ENCODE measurements at regions not wholly inside any gene's neighbourhood (a gene's known extent, or its start where the extent isn't known, plus 50 kb on each side); places are given as distances from the start of the nearest gene placed in this dataset.

DNA sequence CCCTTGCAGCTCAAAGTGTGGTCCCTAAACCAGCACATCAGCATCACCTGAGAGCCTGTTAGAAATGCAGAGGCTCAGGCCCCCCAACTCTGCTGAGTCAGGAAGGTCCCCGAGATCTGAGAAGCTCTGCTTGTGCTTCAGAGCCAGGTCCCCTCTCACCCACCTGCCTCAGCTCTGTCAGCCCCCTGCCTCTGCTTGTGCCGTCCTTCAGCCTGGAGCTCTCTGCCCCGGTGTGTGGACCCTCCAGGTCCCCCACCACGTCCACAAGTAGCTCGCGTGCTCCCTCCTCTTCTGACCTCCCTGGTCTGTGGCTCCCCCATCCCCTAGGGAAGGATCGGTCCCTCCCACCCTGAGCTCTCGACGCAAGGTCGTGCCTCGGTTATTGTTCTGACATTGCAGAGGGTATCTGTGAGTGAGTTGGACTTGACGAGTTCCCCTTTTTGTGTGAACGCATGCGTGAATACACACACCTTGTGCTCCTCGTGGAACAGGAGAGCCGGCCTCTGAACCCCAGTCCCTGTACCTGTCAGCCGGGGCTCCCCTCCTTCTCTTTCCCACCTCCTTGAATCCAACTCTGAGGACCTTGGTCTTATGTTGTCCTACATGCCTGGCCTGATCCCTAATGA, 75.5 kb upstream of the TAF1B start:
- no peaks in the 10 kb centered on the region for H3K9me3 Mint-ChIP-seq
- peaks cover 37% of the 10 kb centered on the region for H3K4me1 Mint-ChIP-seq (ENCODE audit: low read depth)
- no peak overlapping the region for H3K27ac Mint-ChIP-seq
- no peaks in the 10 kb centered on the region for H3K36me3 Mint-ChIP-seq (ENCODE audit: low read depth)
- no peak overlapping the region for H3K4me3 Mint-ChIP-seq
- peaks cover 5% of the 10 kb centered on the region for H3K27me3 Mint-ChIP-seq

DNA sequence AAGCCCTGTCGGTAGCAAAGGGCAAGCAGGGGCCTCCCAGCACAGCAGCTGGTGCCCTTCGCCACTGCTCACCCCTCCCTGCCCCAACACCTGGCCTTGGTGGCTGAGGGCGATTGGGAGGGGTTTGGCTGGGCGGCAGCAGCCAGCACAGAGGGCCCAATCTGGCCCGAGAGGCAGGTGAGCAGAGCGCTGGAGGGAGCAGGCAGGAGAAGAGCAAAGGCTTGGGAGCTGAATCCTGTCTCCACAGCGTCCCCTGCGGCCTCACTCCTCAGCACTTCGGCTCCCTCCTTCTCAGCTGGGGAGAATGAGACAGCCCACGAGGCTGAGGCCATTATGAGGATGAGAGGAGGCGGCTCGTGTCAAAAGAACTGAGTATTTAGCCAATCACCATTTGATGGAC, 74.9 kb upstream of the TAF1B start:
- H3K36me3 Mint-ChIP-seq (ENCODE audit: low read depth): no peaks in the 10 kb centered on the region
- peaks cover 35% of the 10 kb centered on the region for H3K4me1 Mint-ChIP-seq (ENCODE audit: low read depth)
- no peak overlapping the region for H3K4me3 Mint-ChIP-seq
- no peak overlapping the region for H3K27ac Mint-ChIP-seq
- peaks cover 5% of the 10 kb centered on the region for H3K27me3 Mint-ChIP-seq
- H3K9me3 Mint-ChIP-seq: no peaks in the 10 kb centered on the region

DNA sequence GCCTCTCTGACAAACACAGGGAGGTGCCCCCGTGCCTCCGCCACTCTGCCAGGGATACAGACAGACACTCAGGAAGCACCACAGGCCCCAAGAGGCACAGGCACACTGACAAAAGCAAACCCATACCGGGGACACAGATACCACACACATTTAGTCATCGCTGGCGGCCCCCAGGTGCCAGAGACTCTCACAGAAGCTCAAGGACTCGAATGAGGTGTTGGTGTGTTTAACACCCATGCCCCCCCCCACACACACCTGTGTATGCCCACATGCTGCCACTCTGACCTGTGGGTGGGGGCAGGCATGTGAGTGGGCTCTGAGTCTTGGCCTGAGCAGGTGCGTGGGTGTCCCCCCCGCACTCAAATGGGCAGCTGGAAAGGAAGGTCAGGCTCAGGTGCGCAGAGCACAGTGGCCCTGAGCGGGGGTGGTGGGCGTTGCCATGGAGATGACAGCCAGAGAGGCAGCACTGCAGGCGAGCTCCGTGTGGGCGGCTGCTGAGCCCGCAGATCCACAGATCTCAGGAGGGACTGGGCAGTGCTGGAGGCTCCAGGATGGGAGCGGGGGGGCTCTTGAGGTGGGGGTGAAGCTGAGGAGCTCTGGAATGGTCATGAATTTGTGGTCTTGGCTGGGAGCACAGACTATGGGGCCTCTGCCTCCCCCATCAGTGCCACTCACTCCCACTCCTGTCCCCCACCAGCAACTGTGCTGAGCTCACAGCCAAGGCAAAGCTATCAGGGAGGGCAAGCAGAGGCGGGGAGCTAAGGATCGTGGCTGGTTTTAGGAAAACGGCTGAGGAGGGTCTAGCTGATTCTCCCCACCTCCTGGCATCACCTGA, 73.9 kb upstream of the TAF1B start:
- H3K9me3 Mint-ChIP-seq: no peaks in the 10 kb centered on the region
- no peaks in the 10 kb centered on the region for H3K36me3 Mint-ChIP-seq (ENCODE audit: low read depth)
- no peak overlapping the region for H3K4me3 Mint-ChIP-seq
- H3K27ac Mint-ChIP-seq: no peak overlapping the region
- H3K27me3 Mint-ChIP-seq: peaks cover 5% of the 10 kb centered on the region
- H3K4me1 Mint-ChIP-seq (ENCODE audit: low read depth): peaks cover 25% of the 10 kb centered on the region

DNA sequence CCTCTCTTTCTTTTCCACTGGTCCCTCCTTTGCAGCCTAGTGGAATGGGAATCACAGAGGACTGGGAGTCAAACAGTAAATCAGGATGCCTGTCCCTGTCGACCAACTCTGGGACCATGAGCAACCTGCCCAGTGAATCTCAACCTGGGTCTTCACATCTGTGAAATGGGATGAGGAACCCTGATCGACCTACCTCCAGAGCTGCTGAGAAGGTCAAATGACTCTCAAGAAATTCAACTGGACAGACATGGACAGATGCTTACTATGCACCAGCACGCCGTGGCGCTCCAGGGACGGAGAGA, 73.3 kb upstream of the TAF1B start:
- H3K27ac Mint-ChIP-seq: no peak overlapping the region
- H3K36me3 Mint-ChIP-seq (ENCODE audit: low read depth): no peaks in the 10 kb centered on the region
- H3K27me3 Mint-ChIP-seq: peaks cover 5% of the 10 kb centered on the region
- H3K4me3 Mint-ChIP-seq: no peak overlapping the region
- peaks cover 21% of the 10 kb centered on the region for H3K4me1 Mint-ChIP-seq (ENCODE audit: low read depth)
- no peaks in the 10 kb centered on the region for H3K9me3 Mint-ChIP-seq

DNA sequence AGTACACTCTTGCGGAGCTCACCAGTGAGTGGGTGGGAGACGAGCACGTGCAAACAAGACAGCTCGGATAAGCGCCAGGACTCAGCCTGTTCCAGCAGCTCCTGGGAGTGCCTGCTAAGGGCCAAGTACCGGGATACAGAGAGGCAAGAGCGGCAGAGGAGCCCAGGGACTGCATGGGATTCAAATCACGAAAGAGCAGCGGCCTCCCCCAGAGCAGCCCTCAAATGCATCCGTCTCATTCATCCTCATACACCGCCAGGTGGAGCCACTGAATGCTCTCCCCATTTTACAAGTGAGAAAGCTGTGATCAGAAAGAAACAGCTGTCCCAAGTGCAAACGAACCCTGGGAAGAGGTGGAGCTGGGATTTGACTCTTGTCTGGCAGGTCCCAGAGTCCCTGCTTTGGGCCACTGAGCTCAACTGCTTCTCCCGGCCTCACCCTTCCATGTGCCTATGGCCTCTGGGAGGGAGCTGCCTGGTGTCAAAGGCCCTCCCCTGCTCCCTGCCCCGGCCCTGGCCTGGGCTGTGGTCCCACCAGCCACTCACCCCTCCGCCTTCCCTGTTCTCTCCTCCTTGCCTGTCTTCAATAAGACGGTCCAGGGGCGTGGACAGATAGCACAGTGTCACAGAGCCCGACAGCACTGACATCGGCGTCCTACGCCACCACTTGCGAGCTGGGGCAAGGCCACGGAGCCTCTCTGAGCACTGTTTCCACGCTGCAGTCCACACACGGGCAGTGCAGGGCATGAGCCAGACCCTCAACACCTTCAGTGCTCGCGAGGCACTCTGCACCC, 72.8 kb upstream of the TAF1B start:
- no peak overlapping the region for H3K4me3 Mint-ChIP-seq
- H3K27ac Mint-ChIP-seq: no peak overlapping the region
- H3K36me3 Mint-ChIP-seq (ENCODE audit: low read depth): no peaks in the 10 kb centered on the region
- H3K9me3 Mint-ChIP-seq: no peaks in the 10 kb centered on the region
- peaks cover 5% of the 10 kb centered on the region for H3K27me3 Mint-ChIP-seq
- H3K4me1 Mint-ChIP-seq (ENCODE audit: low read depth): peaks cover 21% of the 10 kb centered on the region

DNA sequence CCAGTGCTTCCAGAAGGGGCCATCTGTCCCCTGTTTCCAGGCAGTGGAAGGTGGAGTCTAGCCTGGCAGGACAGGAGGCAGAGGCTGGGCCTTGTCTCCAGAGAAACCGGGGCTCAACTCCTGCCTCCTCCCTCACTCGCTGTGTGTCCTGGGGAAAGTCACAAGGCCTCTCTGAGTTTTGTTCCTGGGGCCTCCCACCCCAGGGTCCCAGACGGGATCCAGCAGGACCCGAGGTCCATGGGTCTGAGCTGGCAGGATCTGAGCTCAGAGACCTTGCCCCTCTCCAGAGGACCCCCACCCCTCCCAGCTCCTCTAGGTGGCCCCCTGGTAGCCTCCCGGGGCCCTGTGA, 72.2 kb upstream of the TAF1B start:
- Mint-ChIP-seq H3K4me1 (ENCODE audit: low read depth) (peaks cover 21% of the 10 kb centered on the region), H3K27ac (no peak overlapping the region), H3K4me3 (no peak overlapping the region), H3K36me3 (ENCODE audit: low read depth) (no peaks in the 10 kb centered on the region), H3K27me3 (peaks cover 5% of the 10 kb centered on the region), H3K9me3 (no peaks in the 10 kb centered on the region)

DNA sequence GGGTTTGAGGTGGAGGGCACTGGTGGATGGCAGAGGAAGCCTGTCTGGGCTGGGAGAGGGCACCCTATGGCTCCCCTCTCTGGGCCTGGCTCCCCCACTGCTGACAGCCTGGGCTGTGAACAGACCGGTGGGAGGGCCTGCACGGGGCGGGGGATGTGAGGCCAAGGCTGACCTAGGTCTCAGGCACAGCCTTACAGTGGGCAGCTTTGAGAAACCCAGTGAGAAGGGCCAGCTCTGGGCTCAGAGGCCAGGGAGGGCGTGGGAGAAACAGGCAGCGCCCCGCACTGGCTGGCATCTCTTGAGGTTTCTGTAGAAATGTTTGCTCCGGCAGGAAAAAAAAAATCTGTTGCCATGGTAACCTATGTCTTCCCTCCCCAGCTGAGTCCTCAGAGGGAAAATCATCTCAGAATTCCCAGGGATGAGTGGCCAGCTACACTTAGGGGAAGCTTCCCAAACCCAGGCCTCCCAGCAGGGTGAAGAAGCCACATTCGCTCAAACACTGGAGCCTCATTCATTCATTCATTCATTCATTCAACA, 71.7 kb upstream of the TAF1B start:
- Mint-ChIP-seq H3K27me3 (peaks cover 5% of the 10 kb centered on the region), H3K36me3 (ENCODE audit: low read depth) (no peaks in the 10 kb centered on the region), H3K4me1 (ENCODE audit: low read depth) (peaks cover 21% of the 10 kb centered on the region), H3K27ac (no peak overlapping the region), H3K9me3 (no peaks in the 10 kb centered on the region), H3K4me3 (no peak overlapping the region)

DNA sequence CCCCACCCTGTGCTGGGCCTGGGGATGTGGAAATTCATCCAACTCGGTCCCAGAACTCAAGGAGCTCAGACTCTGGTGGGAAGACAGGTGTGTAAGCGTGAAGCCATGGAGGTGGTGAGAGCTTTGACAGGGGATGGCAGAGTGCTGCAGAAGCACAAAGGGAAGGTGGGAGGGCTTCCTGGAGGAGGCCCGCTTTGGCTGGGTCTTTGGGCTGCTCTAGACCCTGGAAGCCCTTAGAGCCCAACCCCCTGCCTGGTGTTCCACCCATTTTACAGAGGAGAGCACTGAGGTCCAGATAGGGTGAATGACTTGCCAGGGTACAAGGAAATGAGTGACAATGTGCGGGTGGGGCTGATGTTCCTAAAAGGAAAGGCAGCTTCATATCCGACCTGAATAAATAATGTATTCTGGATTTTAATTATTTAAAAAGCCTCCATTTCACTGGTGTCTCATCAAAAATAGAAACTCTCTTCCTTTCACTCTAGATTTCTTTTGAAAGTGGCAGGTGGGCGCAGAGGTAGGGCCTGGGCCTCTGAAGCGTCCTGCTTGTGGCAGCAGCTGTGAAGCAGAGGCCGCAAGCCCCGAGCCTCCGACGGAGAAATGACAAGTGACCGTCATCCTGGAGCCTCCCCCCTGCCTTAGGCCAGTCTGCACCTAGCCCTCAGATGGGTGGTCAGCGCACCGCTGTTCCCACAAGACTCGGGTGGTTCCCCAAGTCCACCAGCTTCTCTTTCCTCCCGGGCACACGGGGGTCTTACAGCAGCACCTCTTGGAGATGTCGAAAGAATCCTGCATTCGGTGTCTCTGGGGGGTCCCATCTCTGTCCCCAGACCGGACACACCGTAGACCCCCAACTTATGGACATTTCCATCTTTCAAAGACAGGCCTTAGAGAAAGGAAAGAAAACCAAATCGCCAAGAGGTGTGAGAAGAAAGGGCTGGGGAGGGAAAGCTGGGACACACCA, 71.0 kb upstream of the TAF1B start:
- no peak overlapping the region for H3K27ac Mint-ChIP-seq
- H3K27me3 Mint-ChIP-seq: peaks cover 5% of the 10 kb centered on the region
- no peaks in the 10 kb centered on the region for H3K36me3 Mint-ChIP-seq (ENCODE audit: low read depth)
- peaks cover 21% of the 10 kb centered on the region for H3K4me1 Mint-ChIP-seq (ENCODE audit: low read depth)
- H3K4me3 Mint-ChIP-seq: no peak overlapping the region
- H3K9me3 Mint-ChIP-seq: no peaks in the 10 kb centered on the region

DNA sequence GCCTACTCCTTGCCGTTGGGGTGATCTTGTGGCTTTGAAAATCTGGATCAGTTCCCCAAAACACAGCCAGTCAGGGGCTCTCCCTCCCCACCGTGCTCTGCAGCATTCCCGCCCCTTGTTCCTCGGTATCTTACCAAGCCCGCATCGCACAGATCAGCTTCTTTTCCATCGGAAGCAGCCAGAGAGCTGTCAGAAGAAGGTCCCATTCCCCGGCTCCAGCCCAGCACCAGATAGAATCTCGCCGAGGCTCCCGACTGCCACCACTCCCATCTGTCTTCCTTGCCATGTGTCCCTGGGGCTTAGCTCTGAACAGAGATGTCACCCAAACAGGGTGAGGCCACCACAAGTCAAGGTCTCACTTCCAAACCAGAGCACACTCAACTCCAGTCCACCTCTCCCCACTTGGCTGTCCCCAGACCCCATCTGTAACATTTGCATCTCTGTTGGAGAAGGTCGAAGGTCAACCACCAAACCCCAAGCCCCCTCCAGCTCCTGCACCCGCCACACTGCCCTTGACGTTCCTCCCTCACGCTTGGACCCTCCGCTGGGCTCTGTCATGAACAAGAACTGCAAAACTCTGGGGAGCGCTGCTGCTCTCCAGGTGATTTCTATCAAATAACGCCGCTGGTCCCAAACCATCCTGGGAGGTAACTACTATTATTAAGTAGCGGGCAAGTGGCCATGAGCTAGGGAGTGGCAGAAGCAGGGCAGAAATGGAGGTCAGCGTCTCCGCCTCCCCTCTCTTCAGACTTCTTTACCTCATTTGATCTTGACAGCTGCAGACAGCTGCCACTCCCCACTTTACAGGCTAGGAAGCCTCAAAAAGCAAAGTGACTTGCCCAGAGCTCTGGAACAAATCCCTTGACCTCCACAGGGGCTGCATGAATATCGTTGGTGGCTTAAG, 70.0 kb upstream of the TAF1B start:
- Mint-ChIP-seq H3K36me3 (ENCODE audit: low read depth) (no peaks in the 10 kb centered on the region), H3K4me3 (no peak overlapping the region), H3K27ac (no peak overlapping the region), H3K27me3 (no peaks in the 10 kb centered on the region), H3K4me1 (ENCODE audit: low read depth) (peaks cover 20% of the 10 kb centered on the region), H3K9me3 (no peaks in the 10 kb centered on the region)

DNA sequence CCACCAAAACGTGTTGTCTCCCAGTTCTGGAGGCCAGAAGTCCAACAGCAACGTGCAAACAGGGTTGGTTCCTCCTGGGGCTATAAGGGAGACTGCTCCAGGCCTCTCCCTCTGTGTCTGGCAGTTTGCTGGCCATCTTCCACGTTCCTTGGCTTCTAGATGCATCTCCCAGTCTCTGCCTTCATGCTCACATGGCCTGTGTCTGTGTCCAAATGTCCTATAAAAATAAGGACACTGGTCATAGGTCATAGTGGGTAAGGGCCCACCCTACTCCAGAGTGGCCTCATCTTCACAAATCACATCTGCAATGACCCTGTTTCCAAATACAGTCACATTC, 69.4 kb upstream of the TAF1B start:
- H3K4me1 Mint-ChIP-seq (ENCODE audit: low read depth): peaks cover 23% of the 10 kb centered on the region
- no peak overlapping the region for H3K4me3 Mint-ChIP-seq
- H3K27ac Mint-ChIP-seq: no peak overlapping the region
- H3K36me3 Mint-ChIP-seq (ENCODE audit: low read depth): no peaks in the 10 kb centered on the region
- no peaks in the 10 kb centered on the region for H3K9me3 Mint-ChIP-seq
- H3K27me3 Mint-ChIP-seq: no peaks in the 10 kb centered on the region

DNA sequence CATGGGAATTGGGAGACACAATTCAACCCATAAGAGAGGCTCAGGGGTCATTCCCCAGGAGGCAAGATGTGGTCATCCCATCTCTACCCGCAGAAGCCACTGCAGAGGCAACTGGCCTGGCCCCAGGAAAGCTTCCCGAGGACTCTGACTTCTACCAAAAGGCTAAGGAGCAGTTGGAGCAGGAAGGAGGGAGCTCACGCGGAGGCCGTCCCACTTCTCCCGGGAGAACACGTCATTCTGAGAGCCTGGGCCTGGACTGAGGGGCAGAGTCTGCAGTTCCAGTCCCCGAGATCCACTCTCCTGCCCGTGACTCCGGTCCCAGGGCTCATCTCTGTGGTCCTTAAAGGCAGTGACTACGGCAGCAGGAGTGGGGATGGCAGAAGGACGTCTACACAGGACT, 69.0 kb upstream of the TAF1B start:
- Mint-ChIP-seq H3K36me3 (ENCODE audit: low read depth) (no peaks in the 10 kb centered on the region), H3K27me3 (no peaks in the 10 kb centered on the region), H3K27ac (no peak overlapping the region), H3K9me3 (no peaks in the 10 kb centered on the region), H3K4me1 (ENCODE audit: low read depth) (peaks cover 23% of the 10 kb centered on the region), H3K4me3 (no peak overlapping the region)

DNA sequence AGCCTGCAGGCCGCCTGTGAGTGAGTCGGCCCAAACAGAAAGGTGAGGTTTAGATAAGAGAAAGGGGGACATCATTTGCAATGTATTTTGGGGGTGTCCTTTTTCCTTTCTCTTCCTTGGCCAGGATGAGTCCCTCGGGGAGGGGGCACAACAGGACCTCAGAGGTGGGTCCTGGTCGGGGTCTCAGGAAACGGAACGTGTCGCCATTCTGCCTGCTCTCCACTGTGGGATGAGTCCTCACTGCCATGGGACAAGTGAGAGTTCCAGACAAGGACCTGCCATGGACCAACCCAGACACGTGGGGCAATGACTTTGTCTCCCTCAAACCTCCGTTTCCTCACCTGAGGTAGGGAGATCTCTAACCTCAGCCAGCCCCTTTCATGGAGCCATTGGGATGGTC, 67.9 kb upstream of the TAF1B start:
- Mint-ChIP-seq H3K27me3 (no peaks in the 10 kb centered on the region), H3K27ac (no peak overlapping the region), H3K4me3 (no peak overlapping the region), H3K9me3 (no peaks in the 10 kb centered on the region), H3K4me1 (ENCODE audit: low read depth) (peaks cover 24% of the 10 kb centered on the region), H3K36me3 (ENCODE audit: low read depth) (no peaks in the 10 kb centered on the region)

DNA sequence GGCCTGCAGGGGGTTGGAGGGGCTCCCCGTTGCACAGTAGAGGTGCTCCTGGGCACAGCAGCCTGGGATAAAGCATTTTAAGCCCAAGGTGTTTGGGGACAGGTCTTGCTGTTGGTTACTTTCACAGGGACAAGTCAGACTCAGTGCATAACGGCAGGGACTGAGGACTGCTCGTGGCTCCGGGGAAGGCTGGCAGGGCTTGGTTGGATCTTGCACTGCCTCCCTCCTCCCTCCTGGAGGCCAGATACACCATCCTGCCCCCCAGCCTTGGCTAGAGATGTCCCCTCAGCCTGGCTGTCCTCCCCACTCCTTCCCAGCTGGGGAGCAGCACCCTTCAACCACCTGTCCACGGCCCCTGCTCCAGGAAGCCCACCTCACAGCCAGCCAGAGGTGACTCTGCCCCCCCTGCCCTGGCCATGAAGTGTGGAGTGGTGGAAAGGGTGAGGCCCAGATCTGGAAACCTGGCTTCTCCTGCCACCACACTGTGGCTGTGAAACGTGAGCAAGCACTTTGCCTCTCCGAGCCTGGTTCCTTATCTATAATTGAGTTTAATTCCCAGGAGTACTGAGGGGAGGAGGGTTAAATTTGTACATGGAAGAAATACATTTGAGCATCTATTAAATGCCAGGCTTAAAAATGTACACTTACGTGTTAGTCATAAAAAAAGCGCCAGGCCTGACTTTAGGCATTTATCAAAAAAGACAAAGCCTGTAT, 67.1 kb upstream of the TAF1B start:
- Mint-ChIP-seq H3K27me3 (no peaks in the 10 kb centered on the region), H3K27ac (no peak overlapping the region), H3K4me1 (ENCODE audit: low read depth) (peaks cover 32% of the 10 kb centered on the region), H3K36me3 (ENCODE audit: low read depth) (no peaks in the 10 kb centered on the region), H3K9me3 (no peaks in the 10 kb centered on the region), H3K4me3 (no peak overlapping the region)
